NCI-H2227 (cell line): ENCODE measurements at regions not wholly inside any gene's neighbourhood (a gene's known extent, or its start where the extent isn't known, plus 50 kb on each side); places are given as distances from the start of the nearest gene placed in this dataset.
"Not testable (repeated sequence)": the region's sequence is repeated elsewhere in the genome, so short reads cannot be mapped to it uniquely, and the experiment has no call there.

ENCODE experiments used
- DNase-seq: peaks from one replicate; lab custom pipeline; 2025; ENCODE audit not compliant: unreplicated experiment; lab: John Stamatoyannopoulos, UW

DNA sequence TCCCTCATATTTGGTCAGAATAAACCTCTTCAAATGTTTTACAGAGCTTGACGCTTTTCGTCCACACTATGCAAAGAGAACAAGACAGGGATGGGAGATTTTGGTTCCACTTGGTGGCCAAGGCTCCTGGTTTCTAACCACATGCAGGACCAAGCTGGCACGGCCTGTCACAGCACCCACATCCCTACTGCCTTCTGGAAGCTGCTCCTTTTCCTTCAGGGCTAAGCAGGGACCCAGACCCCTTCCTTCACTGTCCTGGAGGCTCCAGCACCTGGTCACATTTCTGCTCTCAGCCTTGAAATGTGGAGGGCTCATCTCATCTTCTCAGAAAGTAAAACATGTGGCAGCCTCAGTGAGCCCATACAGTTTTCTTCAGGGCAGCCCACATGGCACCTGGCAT, 50.4 kb upstream of the ARHGEF7 start:
- DNase-seq: no peak

DNA sequence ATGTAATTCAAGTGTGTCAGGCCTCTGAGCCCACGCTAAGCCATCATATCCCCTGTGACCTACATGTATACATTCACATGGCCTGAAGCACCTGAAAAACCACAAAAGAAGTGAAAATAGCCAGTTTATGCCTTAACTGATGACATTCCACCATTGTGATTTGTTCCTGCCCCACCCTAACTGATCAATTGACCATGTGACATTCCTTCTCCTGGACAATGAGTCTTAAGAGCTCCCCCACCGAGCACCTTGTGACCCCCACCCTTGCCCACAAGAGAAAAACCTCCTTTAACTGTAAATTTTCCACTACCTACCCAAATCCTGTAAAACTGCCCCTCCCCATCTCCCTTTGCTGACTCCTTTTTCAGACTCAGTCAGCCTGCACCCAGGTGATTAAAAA, 52.1 kb upstream of the ARHGEF7 start:
- DNase-seq: no peak

DNA sequence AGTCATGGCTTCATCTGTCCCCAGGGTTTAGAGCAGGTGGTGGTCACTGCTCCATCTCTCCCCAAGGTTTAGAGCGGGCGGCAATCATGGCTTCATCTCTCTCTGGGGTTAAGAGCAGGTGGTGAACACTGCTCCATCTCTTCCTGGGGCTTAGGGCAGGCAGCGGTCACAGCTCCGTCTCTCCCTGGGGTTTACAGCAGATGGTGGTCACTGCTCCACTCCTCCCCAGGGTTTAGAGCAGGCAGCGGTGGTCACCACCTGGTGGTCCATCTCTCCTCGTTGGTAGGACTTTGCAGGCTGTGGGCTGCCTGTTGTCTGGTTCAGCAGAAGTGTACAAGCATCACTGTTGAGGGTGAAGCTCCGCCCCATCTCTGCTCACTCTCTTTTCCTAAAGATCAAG, 52.8 kb upstream of the ARHGEF7 start:
- DNase-seq: no peak

DNA sequence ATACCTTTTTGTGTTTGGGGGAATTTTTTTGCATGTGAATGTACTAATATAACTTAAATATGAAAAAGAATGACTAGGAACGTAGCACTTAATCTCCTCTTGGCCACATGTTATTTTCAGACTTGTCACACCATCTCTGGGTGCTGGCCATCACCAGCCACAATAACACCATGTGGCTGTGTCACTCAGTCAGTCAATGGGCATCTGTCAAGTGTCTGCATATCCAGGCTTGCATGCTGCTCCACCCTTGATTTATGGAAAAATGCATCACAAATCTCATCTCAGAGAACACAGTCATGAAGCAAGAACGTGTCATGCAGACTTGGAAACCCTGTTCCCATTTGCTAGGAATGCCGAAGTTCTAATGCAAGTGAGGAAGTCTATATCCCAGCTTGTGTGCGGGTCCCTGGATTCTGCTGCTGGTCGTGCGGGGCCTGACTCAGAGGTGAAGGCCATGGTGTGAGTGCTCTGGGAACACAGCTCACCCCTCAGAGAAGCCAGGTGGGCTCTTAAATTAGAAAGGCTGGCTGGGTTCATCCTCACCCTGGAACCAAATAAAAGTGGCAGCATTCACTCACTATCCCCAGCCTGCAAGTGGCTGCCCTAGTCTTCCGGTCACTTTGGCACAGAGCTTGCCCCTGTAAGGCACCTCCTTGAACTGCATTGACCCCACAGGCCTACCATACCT, 53.6 kb upstream of the ARHGEF7 start:
- DNase-seq: no peak

DNA sequence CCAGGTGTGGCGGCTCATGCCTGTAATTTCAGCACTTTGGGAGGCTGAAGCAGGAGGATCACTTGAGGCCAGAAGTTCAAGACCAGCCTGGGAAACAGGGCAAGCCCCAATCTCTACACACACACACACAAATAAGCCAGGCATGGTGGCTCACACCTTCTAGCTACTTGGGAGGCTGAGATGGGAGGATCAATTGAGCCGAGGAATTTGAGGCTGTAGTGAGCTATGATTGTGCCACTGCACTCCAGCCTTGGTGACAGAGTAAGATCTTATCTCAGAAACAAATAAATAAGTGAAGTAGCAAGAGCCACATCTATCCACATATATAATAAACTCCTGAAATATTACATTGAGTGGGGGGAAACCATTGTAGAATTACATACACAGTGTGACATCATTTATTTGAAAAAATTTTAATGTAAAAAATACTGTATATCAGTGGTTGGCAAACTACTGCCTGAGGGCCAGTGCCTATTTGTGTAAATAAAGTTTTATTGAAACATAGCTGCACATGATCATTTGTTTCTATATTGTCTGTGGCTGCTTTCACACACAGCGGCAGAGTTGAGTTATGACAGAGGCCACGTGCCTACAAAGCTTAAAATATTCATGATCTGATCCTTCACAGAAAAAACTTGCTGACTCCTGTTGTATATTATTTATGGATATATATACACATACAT, 54.7 kb upstream of the ARHGEF7 start:
- DNase-seq: no peak

DNA sequence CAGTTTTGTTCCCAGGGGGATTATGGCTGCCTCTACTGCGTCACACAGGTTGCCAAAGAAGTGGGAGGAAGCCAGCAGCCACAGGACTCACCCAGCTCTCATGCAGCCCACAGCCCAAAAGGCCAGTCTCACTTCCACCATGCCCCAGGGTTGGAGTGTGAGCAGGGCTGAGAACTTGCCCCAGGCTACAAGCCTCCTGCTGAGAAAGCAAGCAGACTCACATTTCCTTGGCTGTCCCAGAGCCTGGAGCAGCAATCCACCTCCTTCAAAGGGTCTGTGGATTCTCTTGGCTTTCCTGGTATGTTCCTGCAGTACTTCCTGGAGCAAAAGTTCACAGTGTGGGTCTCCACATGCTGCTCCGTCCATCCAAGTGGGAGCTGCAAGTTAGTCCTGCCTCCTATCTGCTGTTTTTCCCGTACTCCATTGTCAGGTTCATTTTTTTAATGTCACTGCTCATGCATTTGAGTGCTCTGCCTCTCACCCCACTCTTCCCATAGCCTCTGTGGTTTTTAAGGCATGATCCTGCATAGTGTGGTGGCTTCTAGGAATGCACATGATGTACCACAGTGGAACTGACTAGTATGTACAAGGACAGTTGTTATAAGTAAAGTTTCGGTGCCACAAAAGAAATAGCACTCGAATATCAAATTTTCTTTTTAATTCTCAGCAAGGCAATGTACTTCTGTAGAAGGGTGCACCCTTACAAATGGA, 56.2 kb upstream of the ARHGEF7 start:
- no peak for DNase-seq

DNA sequence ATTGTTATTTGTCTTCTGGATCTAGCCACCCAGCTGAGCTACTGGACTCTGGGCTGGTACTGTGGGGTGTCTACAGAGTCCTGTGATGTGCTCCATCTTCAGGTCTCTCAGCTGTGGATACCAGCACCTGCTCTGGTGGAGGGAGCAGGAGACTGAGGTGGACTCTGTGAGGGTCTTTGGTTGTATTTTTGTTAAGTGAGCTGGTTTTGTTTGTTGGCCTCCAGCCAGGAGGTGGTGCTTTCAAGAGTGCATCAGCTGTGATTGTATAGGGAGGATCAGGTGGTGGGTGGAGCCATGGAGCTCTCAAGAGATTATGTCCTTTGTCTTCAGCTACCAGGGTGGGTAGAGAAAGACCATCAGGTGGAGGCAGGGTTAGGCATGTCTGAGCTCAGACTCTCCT, 56.8 kb upstream of the ARHGEF7 start:
- DNase-seq: not testable (repeated sequence)

DNA sequence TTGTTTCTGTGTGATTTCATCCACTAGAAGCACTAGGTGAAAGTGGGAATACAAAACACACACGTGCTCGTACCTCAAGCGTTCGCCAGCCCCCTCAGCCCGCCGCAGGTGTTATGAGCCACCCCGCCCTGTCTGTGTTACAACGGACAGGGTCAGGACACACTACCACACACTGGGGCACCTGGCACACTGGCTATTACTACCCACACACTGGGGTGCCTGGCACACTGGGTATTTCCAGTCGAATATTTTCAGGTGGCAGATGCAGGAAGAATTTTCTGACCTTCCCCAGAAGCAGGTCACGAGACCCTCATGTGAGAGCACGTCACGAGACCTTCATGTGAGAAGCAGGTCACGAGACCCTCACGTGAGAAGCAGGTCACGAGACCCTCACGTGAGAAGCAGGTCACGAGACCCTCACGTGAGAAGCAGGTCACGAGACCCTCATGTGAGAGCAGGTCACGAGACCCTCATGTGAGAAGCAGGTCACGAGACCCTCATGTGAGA, 63.3 kb upstream of the ARHGEF7 start:
- DNase-seq: peak; percentile 46

DNA sequence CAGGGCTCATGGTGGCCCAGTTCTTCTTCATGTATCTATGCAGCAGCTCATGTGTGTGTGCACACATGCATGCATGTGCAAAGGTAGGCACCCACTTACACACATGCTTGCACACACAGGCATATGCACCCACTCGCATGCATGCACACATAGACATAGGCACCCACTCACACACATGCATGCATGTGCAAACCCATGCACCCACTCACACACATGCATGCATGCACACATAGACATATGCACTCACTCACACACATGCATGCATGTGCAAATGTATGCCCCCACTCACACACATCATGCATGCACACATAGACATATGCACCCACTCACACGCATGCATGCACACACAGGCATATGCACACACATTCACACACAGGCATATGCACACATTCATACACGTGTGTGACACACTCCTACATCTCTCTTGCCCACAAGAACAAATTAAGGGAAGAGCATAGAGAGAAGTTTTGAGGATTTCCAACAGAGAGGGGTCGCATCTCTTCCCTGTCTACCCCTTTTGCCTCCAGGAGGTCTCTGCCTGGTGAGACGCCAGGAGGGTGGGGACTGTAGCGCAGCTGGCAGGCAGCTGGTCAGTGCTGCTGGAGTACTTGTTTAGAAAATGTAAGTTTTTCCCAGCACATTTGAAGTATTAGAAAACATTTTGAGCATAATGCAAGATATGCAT, 63.9 kb upstream of the ARHGEF7 start:
- no peak for DNase-seq

DNA sequence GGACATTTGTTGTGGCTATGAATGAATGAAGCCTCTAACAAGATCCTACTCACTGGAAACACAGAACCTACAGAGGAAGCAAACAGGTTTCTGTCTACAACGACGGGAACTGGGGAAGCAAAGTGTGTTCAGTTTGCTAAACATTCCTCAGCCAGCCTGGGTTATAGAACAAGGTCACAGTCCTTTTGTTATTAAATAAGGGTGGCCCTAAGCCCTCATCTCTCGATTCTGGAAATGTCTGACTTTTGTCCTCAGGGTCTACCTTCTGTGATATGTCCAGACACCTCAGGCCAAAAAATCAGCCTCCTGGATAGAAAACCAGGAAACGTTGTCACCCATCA, 64.6 kb upstream of the ARHGEF7 start:
- DNase-seq: no peak

DNA sequence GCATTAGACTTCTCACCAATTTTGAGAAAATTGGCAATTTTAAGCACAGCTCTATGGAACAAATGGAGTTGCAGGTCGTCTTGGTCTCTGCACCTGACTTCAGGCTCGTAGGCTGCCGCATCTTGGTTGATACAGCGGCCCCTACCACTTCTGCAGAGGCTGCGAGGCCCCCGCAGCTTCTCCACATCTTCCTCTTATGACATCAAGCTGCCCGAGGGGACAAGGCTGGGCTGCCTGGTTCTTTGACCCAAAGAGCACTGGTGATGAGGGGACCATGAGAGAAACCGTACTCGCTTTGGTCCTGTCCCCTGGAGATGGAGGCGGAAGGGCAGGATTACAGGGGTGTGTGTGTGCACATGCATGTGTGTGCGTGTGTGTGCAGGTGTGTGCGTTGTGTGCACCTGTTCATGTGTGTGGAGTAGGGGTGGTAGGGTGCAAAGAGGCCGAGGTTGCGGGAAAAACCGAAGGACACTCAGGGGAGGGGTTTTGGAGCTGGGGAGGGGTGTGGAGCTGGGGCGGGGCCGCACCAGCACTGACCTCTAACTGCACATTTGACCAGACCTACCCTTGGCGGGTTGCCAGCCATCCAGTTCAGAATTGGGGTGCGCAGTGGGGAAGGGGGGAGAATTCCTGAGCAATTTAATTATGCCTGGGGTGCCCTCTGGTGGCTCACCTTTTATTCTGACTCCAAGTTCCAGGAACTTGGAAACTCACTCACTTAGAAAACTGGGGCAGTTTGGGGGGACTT, 65.1 kb upstream of the ARHGEF7 start:
- no peak for DNase-seq

DNA sequence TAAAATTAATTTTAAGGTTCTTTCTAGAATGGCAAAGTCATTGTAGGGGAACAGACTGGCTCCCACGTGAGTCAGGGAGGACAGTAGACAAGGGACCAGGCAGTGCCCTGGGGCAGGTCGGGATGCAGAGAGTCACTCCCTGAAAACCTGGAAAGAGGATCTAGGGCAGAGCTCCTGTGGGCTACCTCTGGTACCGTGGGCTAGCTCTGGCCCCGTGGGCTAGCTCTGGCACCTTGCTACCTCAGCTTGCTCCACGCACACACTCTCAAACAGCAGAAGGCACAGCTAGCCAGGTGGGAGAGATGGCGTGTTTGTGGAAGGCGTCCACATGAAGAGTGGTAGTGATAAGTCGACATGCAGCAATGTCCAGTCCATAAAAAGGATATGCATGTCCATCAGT, 66.7 kb upstream of the ARHGEF7 start:
- no peak for DNase-seq

DNA sequence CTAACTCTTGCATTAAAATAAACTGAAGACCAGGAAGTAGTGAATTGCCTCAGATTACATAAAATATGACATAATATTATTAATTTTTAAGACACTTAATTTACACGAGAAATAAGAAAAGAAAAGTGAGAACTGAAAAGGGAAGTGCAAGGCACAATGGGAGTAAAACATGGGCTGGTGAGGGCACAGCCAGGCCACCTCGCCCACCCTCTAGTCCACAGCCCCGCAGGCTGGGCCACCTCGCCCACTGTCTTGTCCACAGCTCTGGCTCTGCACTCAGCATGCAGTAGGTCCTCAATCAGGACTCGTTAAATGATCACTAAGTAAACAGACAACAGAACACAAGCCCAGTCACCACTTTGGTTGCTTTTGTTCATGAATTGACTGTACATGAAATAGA, 67.8 kb upstream of the ARHGEF7 start:
- DNase-seq: no peak

DNA sequence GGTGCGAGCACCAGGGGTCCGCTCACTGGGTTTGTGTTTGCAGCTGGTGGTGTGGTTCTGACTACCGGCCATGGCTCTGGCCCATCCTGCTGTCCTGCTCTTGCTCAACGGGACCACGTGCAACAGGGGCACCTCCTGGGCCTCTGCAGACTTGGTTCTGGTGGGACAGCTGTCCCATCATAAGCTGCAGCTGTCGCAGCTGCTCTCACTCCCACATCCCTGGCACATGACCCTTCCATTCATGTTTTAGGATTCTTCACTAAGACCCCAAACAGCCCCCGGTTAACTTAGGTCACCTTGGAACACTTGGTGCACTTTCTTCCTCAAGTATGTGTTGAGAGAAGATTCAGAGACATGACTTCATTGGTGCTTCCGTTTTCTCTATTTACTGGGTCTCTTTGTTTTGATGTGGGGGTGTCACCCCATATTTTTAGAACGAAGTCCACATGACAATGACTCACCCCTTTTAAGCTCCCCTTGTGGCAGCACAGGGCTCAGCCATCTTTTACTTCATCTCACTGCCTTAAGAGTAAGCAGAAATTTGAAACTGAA, 68.4 kb upstream of the ARHGEF7 start:
- DNase-seq: no peak

DNA sequence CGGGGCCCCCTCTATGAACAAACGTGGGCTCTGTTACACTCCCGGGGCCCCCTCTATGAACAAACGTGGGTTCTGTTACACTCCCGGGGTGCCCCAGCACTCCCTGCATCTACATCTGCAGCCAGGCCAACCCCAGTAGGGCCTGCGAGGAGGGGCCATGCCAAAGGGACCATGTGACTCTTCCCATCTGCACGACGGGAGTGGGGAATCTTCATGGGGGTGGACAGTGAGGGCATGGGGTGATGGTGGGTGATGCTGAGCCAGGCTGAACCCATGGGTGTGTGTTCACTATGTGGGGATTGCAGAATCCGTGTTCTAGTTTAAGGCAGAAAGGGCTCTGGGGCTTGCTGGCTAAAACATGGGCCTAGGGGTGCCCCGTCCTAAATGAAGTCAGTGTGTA, 69.9 kb upstream of the ARHGEF7 start:
- DNase-seq: no peak

DNA sequence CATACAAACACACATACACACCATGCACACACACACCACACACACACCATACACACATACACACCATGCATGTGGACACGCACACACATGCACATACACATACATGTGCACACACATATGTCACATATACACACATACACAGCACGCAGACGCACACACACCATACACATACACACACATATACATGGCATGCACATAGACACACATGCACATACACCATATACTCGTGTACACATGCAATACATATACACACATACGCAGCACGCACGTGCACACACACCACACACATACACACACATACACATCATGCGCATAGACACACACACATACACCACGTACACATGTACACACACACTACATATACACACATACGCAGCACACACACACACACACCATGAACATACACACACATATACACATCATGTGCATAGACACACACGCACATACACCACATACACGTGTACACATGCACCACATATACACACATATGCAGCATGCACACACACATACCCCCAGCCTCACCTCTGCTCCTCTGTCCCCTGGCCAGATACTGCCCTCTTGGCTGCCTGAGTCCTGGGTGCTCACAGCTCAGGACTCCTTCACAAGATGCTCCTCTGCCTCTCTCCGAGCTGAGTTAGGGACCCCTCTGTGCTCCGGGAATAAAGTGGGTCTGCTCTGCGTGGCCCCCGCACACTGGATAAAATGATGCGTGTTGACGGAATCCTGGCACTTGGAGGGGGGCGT, 70.9 kb upstream of the ARHGEF7 start:
- DNase-seq: no peak

DNA sequence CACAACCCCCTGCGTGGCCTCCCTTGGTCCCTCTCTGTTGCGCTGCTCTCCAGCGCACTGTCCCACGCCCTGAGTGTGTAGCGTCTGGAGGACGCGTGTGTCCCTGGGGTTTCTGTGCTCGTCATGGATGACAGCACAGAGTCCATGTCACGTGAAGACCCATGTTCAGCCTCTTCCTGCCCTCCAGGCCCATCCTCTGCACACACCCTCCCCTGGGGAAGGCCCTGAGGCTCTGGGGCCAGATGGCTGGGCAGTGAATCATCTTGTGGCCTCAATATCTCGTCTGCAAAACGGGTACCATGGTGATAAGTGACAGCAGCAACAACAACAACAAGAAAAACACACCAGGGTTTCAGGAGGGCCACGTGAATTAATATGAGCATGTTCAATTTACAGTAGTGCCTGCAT, 71.5 kb upstream of the ARHGEF7 start:
- no peak for DNase-seq

DNA sequence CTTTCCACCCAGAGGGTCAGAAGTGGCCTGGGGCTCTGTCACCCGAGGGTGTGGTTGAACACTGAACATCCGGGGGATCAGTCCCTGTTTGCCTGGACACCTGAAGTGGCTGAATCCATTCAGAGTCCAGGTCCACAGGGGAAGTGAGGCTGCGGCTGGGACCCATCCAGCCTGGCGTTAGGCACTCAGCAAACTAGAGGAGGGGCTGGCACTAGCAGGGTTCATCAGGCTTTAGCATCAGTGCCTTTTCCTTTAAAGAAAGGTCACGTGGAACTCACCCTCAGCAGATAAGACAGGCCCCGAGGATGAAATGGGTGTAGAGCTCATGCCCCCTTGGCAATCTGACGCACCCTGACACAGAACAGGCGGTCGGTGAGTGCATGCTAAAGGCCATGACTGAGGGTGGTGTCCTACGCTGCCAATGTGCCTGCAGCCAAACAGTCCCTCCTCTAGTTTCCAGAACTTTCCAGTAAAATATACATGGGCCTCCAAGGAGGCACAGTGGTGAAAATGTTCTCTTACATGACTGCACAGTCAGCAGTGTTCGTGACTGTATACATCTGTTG, 72.4 kb upstream of the ARHGEF7 start:
- no peak for DNase-seq

DNA sequence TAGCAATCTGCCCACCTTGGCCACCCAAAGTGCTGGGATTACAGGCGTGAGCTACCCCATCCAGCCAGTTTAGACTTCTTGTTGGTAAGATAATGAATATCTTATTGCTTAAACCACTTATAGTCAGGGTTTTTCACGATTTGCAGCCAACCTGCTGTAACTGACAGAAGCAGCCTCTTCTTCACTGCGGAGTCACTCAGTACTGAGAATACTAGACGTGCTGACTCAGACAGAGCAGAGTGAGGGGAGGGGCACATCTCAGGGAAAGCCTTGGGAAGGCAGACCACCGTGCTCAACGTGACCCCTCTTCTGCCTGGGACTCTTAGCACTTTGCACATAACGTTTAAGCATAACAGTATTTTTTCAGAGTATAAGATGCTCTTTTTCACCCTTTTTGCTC, 74.3 kb upstream of the ARHGEF7 start:
- DNase-seq: no peak

DNA sequence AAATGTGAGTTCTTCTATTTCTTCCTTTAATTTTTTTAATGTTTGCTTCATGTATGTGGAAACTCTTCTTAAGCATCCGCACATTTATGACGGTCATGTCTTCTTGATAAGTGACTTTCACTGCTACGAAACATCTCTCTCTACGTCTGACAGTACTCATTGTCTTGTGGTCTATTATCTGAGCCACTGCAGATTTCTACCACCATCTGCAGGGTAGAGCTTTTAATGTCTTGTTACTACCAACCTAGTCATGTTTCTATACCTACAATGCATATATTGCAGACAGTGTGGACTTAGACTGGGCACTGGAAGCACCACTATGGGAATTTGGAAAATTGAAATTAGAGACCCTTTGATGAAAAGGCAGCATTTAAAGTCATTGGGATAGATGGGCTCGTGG, 75.4 kb upstream of the ARHGEF7 start:
- no peak for DNase-seq
